ENCODE measurements at regions not wholly inside any gene's neighbourhood (a gene's known extent, or its start where the extent isn't known, plus 50 kb on each side); places are given as distances from the start of the nearest gene placed in this dataset.

DNA sequence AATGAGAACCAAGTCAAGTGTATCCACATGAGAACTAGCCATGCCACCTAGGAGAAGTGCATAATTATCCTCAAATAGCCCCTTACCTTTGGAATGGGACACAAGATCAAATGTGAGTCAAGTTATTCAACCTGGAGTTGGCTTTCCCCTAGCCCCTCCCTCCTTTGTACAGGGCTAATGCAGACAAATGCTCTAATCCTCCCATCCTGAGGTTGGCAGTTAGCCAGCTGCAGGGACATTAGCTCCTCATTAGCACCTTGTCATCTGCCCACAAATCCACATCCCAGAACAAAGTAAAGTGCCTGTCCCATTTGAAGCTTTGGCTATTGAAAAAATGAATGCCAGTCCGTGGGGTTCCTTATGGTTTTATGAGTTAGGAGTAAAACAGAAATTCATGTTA is 294.1 kb upstream of the FANCL start:
- intact Hi-C loops (cut with micrococcal nuclease) = no loop called here

DNA sequence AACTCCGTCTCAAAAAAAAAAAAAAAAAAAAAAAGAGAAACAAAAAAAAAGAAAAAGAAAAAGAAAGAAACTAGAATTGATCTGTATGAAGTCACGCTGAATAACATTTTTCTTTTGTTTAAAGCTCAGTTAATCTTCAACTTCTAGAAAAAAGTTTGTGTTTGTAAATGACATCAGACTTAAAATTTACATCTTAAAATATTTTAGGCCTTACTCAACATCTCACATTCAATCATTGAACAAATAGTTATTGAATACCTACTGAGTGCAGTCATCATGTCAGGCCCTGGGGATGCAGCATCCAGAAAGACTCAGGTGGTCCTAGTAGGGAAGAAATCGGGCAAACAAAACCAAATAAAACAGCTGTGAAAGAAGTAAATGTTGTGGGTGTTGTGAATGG is 292.3 kb upstream of the FANCL start:
- Histone ChIP-seq H3K27me3 (ENCODE audit: control insufficient read depth in 2 of 2, insufficient read depth in 2 of 2, low read length in 2 of 2) (no peaks in the 10 kb centered on the region), H3K4me3 (ENCODE audit: low read length) (no peak overlapping the region), H3K4me1 (ENCODE audit: control insufficient read depth in 2 of 2, insufficient read depth in 2 of 2, low read length in 2 of 2) (no peaks in the 10 kb centered on the region), H3K36me3 (ENCODE audit: control insufficient read depth in 2 of 3, insufficient read depth in 3 of 3, low read length in 3 of 3) (no peaks in the 10 kb centered on the region), H3K9me3 (ENCODE audit: control insufficient read depth in 2 of 3, low read length in 3 of 3) (no peaks in the 10 kb centered on the region), H3K27ac (ENCODE audit: low read depth, low read length) (no peak overlapping the region)
- H3K9me3 Mint-ChIP-seq = peaks cover 0 to 4% (median 0%) of the 10 kb centered on the region in 11 donors
- ChIA-PET CTCF (no interaction called here), POLR2A (no interaction called here)
- ATAC-seq (no peak), DNase-seq (no peak)
- peaks cover 0 to 5% (median 0%) of the 10 kb centered on the region in 5 donors for H3K27me3 Mint-ChIP-seq
- intact Hi-C loops (cut with micrococcal nuclease) = no loop called here
- H3K27ac Mint-ChIP-seq = no peak overlapping the region
- no peaks in the 10 kb centered on the region for H3K4me1 Mint-ChIP-seq
- H3K36me3 Mint-ChIP-seq = no peaks in the 10 kb centered on the region
- no peak overlapping the region for H3K4me3 Mint-ChIP-seq

More for the DNA sequence above, 294.1 kb upstream of the FANCL start:
- Mint-ChIP-seq H3K4me3 (no peak overlapping the region), H3K27ac (no peak overlapping the region), H3K9me3 (peaks cover 0 to 4% (median 0%) of the 10 kb centered on the region in 11 donors), H3K4me1 (no peaks in the 10 kb centered on the region), H3K36me3 (no peaks in the 10 kb centered on the region), H3K27me3 (no peaks in the 10 kb centered on the region)
- DNase-seq (no peak), ATAC-seq (no peak)
- Histone ChIP-seq H3K4me3 (ENCODE audit: low read length) (no peak overlapping the region), H3K9me3 (ENCODE audit: control insufficient read depth in 2 of 3, low read length in 3 of 3) (no peaks in the 10 kb centered on the region), H3K36me3 (ENCODE audit: control insufficient read depth in 2 of 3, insufficient read depth in 3 of 3, low read length in 3 of 3) (no peaks in the 10 kb centered on the region), H3K27me3 (ENCODE audit: control insufficient read depth in 2 of 2, insufficient read depth in 2 of 2, low read length in 2 of 2) (no peaks in the 10 kb centered on the region), H3K27ac (ENCODE audit: low read depth, low read length) (no peak overlapping the region), H3K4me1 (ENCODE audit: control insufficient read depth in 2 of 2, insufficient read depth in 2 of 2, low read length in 2 of 2) (no peaks in the 10 kb centered on the region)
- CTCF ChIA-PET = no interaction called here
- POLR2A ChIA-PET = no interaction called here

DNA sequence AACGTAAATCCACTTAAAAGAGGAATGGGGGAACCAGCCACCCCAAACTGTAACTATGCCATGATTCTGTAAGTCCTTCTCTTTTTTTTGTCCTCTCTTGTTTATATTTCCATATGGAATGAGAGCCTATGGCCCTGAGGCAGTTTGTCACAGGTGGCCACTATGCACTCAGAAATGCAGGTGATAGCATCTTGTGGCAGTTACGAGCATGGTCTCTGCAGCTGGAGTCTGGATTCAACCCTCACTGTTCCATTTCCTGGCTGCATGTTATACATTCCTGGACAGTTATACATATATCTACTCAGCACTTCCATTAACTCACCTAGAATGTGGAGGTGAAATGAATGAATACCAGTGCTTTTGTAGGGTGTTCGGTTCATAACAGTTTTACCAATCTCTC is 291.5 kb upstream of the FANCL start:
- Histone ChIP-seq H3K9me3 (ENCODE audit: control insufficient read depth in 2 of 3, low read length in 3 of 3) (no peaks in the 10 kb centered on the region), H3K4me3 (ENCODE audit: low read length) (no peak overlapping the region), H3K27me3 (ENCODE audit: control insufficient read depth in 2 of 2, insufficient read depth in 2 of 2, low read length in 2 of 2) (no peaks in the 10 kb centered on the region), H3K36me3 (ENCODE audit: control insufficient read depth in 2 of 3, insufficient read depth in 3 of 3, low read length in 3 of 3) (no peaks in the 10 kb centered on the region), H3K27ac (ENCODE audit: low read depth, low read length) (no peak overlapping the region), H3K4me1 (ENCODE audit: control insufficient read depth in 2 of 2, insufficient read depth in 2 of 2, low read length in 2 of 2) (no peaks in the 10 kb centered on the region)
- DNase-seq (no peak), ATAC-seq (no peak)
- ChIA-PET POLR2A (no interaction called here), CTCF (no interaction called here)
- Mint-ChIP-seq H3K36me3 (no peaks in the 10 kb centered on the region), H3K27ac (no peak overlapping the region), H3K27me3 (peaks cover 0 to 5% (median 0%) of the 10 kb centered on the region in 5 donors), H3K4me1 (no peaks in the 10 kb centered on the region), H3K4me3 (no peak overlapping the region), H3K9me3 (peaks cover 0 to 4% (median 0%) of the 10 kb centered on the region in 11 donors)
- intact Hi-C loops (cut with micrococcal nuclease) = no loop called here

DNA sequence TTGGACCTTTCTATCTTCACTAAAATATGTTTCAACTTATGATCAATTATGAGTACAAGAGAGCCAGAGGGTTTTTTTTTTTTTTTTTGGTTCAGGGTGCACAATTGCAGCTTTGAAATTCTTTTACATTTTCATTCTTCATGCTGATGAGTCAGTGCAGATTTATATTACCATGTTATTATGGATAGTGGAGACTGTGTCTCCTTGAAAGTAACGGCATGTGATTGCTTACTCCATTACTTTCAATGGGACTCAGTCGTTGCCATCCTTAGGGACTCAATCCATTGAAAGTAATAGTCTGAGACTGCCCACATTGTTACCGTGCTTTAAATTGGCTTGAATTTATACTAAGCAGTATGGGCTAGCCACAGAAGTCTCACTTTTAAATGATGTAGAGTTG is 286.5 kb upstream of the FANCL start:
- Histone ChIP-seq H3K27me3 (ENCODE audit: control insufficient read depth in 2 of 2, insufficient read depth in 2 of 2, low read length in 2 of 2) (no peaks in the 10 kb centered on the region), H3K4me3 (ENCODE audit: low read length) (no peak overlapping the region), H3K36me3 (ENCODE audit: control insufficient read depth in 2 of 3, insufficient read depth in 3 of 3, low read length in 3 of 3) (no peaks in the 10 kb centered on the region), H3K4me1 (ENCODE audit: control insufficient read depth in 2 of 2, insufficient read depth in 2 of 2, low read length in 2 of 2) (no peaks in the 10 kb centered on the region), H3K27ac (ENCODE audit: low read depth, low read length) (no peak overlapping the region), H3K9me3 (ENCODE audit: control insufficient read depth in 2 of 3, low read length in 3 of 3) (no peaks in the 10 kb centered on the region)
- DNase-seq (no peak), ATAC-seq (no peak)
- ChIA-PET POLR2A (no interaction called here), CTCF (no interaction called here)
- no peak overlapping the region for H3K27ac Mint-ChIP-seq
- intact Hi-C loops (cut with micrococcal nuclease) = no loop called here
- H3K4me1 Mint-ChIP-seq = no peaks in the 10 kb centered on the region
- peaks cover 4 to 6% (median 5%) of the 10 kb centered on the region in 5 donors for H3K27me3 Mint-ChIP-seq
- no peaks in the 10 kb centered on the region for H3K9me3 Mint-ChIP-seq
- H3K36me3 Mint-ChIP-seq = no peaks in the 10 kb centered on the region
- H3K4me3 Mint-ChIP-seq = no peak overlapping the region

DNA sequence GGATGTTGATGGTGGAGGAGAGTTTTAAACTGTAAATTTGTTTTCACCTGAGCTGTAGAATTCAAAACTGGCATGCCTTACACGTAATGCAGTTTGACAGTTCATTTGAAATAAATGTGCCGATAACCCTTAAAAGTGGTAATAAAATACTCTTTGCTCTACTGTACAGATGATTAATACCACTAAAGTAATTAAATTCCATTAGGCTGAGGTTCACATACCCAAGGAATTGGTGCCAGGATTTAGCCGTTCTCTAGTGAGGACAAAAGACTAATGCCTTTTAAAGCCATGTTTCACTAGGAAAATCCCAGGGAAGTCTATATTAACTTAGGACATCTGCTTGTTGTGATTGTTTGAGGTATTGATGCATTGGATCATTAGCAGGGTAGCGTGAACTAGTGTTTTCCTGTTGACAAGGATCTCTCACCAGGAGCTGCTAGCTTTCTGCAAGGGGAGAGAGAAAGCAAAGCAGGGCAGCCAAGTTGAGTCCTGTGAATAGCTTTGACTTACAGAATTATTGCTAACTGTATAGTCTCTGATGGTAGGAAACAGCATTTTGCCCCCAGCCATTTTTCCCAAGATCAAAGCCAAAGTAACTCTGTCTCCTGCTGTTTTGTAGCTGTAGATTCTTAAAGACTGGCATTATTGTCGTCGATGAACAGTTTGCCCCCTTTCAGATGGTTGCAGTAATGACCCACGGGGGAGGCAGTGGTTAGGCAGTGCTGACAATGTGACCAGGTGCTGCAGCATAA is 280.9 kb upstream of the FANCL start:
- Mint-ChIP-seq H3K36me3 (no peaks in the 10 kb centered on the region), H3K4me1 (no peaks in the 10 kb centered on the region), H3K27me3 (peaks cover 0 to 18% (median 4%) of the 10 kb centered on the region in 5 donors), H3K9me3 (no peaks in the 10 kb centered on the region), H3K27ac (no peak overlapping the region), H3K4me3 (no peak overlapping the region)
- DNase-seq = no peak
- H3K9me3 ChIP-seq (ENCODE audit: control insufficient read depth in 2 of 3, low read length in 3 of 3) = no peaks in the 10 kb centered on the region
- intact Hi-C loops (cut with micrococcal nuclease) = no loop called here
- ChIA-PET CTCF (no interaction called here), POLR2A (no interaction called here)
- H3K27ac ChIP-seq (ENCODE audit: low read depth, low read length) = no peak overlapping the region
- no peaks in the 10 kb centered on the region for H3K36me3 ChIP-seq (ENCODE audit: control insufficient read depth in 2 of 3, insufficient read depth in 3 of 3, low read length in 3 of 3)
- no peak overlapping the region for H3K4me3 ChIP-seq (ENCODE audit: low read length)
- no peaks in the 10 kb centered on the region for H3K4me1 ChIP-seq (ENCODE audit: control insufficient read depth in 2 of 2, insufficient read depth in 2 of 2, low read length in 2 of 2)
- no peak for ATAC-seq
- H3K27me3 ChIP-seq (ENCODE audit: control insufficient read depth in 2 of 2, insufficient read depth in 2 of 2, low read length in 2 of 2) = no peaks in the 10 kb centered on the region

DNA sequence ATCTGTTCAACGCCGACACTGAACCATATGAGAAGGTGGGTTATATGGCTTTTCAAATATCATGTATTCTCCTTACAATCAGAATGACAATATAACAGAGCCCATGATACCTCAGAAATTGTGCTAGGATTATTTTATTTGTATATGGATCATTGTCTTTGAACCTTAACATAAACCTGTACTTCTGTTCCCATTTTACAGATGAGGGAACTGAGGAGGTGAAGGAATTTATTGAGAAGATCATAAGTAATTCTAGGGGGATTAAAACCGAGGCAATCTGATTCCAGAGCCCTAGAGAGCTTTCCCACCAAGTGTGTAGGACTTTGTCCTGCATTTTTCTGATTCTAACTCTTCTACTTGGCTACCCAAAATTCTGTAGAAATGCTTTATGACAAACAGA is 279.8 kb upstream of the FANCL start:
- DNase-seq = no peak
- intact Hi-C loops (cut with micrococcal nuclease) = no loop called here
- H3K4me3 ChIP-seq (ENCODE audit: low read length) = no peak overlapping the region
- Mint-ChIP-seq H3K9me3 (no peaks in the 10 kb centered on the region), H3K27ac (no peak overlapping the region), H3K4me1 (no peaks in the 10 kb centered on the region), H3K36me3 (no peaks in the 10 kb centered on the region), H3K27me3 (peaks cover 0 to 14% (median 2%) of the 10 kb centered on the region in 5 donors), H3K4me3 (no peak overlapping the region)
- no peak overlapping the region for H3K27ac ChIP-seq (ENCODE audit: low read depth, low read length)
- no peak for ATAC-seq
- H3K27me3 ChIP-seq (ENCODE audit: control insufficient read depth in 2 of 2, insufficient read depth in 2 of 2, low read length in 2 of 2) = no peaks in the 10 kb centered on the region
- no peaks in the 10 kb centered on the region for H3K36me3 ChIP-seq (ENCODE audit: control insufficient read depth in 2 of 3, insufficient read depth in 3 of 3, low read length in 3 of 3)
- no peaks in the 10 kb centered on the region for H3K4me1 ChIP-seq (ENCODE audit: control insufficient read depth in 2 of 2, insufficient read depth in 2 of 2, low read length in 2 of 2)
- no peaks in the 10 kb centered on the region for H3K9me3 ChIP-seq (ENCODE audit: control insufficient read depth in 2 of 3, low read length in 3 of 3)
- POLR2A ChIA-PET = no interaction called here
- CTCF ChIA-PET = no interaction called here

DNA sequence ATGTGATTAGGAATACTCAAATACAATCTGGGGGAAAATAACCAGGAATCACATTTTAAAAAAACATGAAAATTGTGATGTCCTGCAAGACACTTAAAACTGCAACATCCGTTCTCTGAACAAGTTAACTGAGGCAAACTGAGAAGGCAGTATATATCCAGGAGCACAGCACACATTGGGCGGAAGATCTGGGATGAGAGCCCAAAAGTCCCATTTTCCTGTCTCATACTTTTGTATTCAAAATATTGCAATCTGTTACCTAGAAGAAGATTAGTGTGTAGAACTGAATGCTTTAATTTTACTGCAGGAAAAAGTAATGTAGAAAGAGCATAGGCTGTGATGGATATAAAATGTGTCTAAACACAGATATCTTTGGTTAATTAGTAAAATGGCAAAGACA is 276.8 kb upstream of the FANCL start:
- no peaks in the 10 kb centered on the region for H3K9me3 Mint-ChIP-seq
- peaks cover 0 to 14% (median 0%) of the 10 kb centered on the region in 5 donors for H3K27me3 Mint-ChIP-seq
- H3K27ac Mint-ChIP-seq = no peak overlapping the region
- H3K4me3 Mint-ChIP-seq = no peak overlapping the region
- no peaks in the 10 kb centered on the region for H3K36me3 Mint-ChIP-seq
- H3K27ac ChIP-seq (ENCODE audit: low read depth, low read length) = no peak overlapping the region
- no peak for ATAC-seq
- DNase-seq = no peak
- no peak overlapping the region for H3K4me3 ChIP-seq (ENCODE audit: low read length)
- H3K4me1 ChIP-seq (ENCODE audit: control insufficient read depth in 2 of 2, insufficient read depth in 2 of 2, low read length in 2 of 2) = no peaks in the 10 kb centered on the region
- H3K9me3 ChIP-seq (ENCODE audit: control insufficient read depth in 2 of 3, low read length in 3 of 3) = no peaks in the 10 kb centered on the region
- no peaks in the 10 kb centered on the region for H3K36me3 ChIP-seq (ENCODE audit: control insufficient read depth in 2 of 3, insufficient read depth in 3 of 3, low read length in 3 of 3)
- intact Hi-C loops (cut with micrococcal nuclease) = no loop called here
- ChIA-PET CTCF (no interaction called here), POLR2A (no interaction called here)
- no peaks in the 10 kb centered on the region for H3K4me1 Mint-ChIP-seq
- no peaks in the 10 kb centered on the region for H3K27me3 ChIP-seq (ENCODE audit: control insufficient read depth in 2 of 2, insufficient read depth in 2 of 2, low read length in 2 of 2)

Measured in naive thymus-derived CD4-positive, alpha-beta T cell (primary cell).